PFSK-1 (cell line): ENCODE measurements at regions not wholly inside any gene's neighbourhood (a gene's known extent, or its start where the extent isn't known, plus 50 kb on each side); places are given as distances from the start of the nearest gene placed in this dataset.

ENCODE experiments used
- FOXP2 ChIP-seq: optimal IDR thresholded peaks from 2 replicates; pipeline ENCODE3; 2011; ENCODE audit warnings: borderline replicate concordance, control low read depth, inconsistent platforms; ENCODE audit not compliant: insufficient read depth; ENCODE audit errors: extremely low read length, extremely low read depth
- POLR2AphosphoS5 ChIP-seq: IDR thresholded peaks from 2 replicates; pipeline ENCODE4 v1.6.1; 2012; ENCODE audit warnings: low read depth, mild to moderate bottlenecking, control low read depth, low read length, moderate library complexity
- REST ChIP-seq, 2 experiments: IDR thresholded peaks; 2 replicates each; pipeline versions ENCODE4 v1.6.1 to v1.8.0; 2011 to 2012; ENCODE audit warnings: low read depth in 2 of 2, low read length in 2 of 2, control low read depth in 1 of 2, inconsistent platforms in 1 of 2, mild to moderate bottlenecking in 1 of 2, moderate library complexity in 1 of 2; ENCODE audit not compliant: insufficient read depth in 1 of 2
- SIN3A ChIP-seq: IDR thresholded peaks from 2 replicates; pipeline ENCODE4 v1.6.1; 2012; ENCODE audit warnings: mild to moderate bottlenecking, low read length, moderate library complexity, borderline replicate concordance; ENCODE audit not compliant: insufficient read depth
- TAF1 ChIP-seq: IDR thresholded peaks from 2 replicates; pipeline ENCODE4 v1.6.1; 2012; ENCODE audit warnings: low read length, control low read depth, borderline replicate concordance; ENCODE audit not compliant: insufficient read depth

GRCh38 chr22:25490896-25491295 is 73.6 kb upstream of the GRK3 start:
- no peak for TF ChIP-seq TAF1
- TF ChIP-seq REST (IDR thresholded peaks at IDR 0.05; ENCODE audit: insufficient read depth in 1 of 2, low read depth in 2 of 2, low read length in 2 of 2) = no peak
- TF ChIP-seq SIN3A = no peak
- no peak for TF ChIP-seq POLR2AphosphoS5
- TF ChIP-seq FOXP2 = no peak
